ENCODE measurements at regions not wholly inside any gene's neighbourhood (a gene's known extent, or its start where the extent isn't known, plus 50 kb on each side); places are given as distances from the start of the nearest gene placed in this dataset.
"Not testable (repeated sequence)": the region's sequence is repeated elsewhere in the genome, so short reads cannot be mapped to it uniquely, and the experiment has no call there.

DNA sequence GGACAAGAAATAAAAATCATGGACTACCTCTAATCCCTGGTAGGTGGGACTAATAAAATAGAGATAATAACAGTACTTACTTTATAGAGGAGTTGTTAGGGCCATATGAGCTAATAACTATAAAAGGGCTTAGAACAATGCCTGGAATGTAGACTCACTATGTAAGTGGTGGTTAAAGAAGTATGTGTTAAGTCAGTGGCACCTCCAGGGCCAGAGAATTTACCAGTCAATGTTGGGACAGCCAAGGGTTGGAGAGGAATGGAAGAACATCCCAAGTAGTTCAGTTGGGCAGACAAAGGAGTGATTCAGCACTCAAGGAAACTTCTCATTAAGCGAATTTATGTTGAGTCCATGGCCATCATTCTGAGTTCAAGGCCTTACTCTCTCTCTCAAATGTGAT, 116.8 kb downstream of the OTOR start:
- DNase-seq: no peak

DNA sequence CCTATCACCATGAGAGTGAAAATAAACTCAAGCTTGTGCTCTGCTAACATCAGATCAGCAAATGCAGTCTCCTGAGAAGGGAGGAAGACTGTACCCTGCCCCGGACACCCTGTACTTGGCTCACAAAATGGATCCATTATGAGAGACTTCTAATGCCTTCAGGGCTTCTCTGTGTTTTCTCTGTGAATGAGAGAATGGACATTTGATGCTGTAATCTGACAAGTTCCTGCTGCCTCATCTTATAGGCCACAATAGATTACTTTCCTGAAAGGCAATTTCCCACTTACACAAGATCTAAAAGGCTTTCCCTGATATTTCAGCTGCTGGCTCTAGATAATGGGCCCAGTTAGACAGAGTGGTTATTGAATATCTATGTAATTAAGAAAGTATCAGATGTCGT, 117.2 kb downstream of the OTOR start:
- DNase-seq: no peak

DNA sequence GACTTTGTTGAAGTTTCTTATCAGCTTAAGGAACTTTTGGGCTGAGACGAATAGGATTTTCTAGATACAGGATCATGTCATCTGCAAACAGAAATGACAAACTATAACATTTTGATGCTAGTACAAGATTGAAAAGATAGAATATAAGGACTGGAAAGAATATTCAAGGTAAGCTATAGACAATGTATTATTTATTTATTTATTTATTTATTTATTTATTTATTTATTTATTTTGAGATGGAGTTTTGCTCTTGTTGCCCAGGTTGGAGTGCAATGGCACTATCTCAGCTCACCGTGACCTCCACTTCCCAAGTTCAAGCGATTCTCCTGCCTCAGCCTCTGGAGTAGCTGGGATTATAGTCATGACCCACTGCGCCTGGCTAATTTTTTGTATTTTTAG, 125.0 kb downstream of the OTOR start:
- DNase-seq: not testable (repeated sequence)

DNA sequence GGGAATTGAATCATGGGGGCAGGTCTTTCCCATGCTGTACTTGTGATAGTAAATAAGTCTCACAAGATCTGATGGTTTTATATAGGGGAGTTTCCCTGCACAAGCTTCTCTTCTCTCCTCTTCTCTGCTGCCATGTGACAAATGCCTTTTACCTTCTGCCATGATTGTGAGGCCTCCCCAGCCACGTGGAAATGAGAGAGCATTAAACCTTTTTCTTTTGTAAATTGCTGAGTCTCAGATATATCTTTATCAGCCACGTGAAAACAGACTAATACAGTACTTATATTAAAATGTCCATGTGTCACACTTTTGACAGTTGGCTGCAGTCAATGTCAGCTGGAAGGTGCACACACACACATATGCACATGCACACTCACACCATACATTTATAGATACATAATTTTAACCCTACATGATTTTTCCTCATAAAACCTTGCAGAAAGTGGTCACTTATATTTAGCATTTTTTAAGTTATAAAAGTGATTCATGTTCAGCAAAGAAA, 128.9 kb downstream of the OTOR start:
- DNase-seq: no peak

DNA sequence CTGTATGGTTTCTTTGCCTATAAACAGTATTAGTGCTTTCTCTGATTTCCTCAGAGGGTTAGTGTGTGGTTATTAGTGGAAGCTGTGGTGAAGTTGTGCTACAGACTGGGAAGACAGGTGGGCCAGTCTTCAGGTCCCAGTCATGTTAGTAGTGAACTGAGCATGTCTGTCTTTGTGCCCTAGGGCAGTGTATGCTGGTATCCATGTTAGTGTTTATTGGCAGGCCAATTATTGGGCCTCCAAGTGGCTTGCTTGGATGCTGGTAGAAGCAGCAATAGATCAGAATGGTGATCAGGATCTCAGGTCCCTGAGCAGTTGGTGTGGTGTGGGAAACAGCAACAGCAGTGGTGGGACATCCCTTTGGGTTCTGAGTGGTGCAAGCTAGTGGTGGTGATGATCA, 137.6 kb downstream of the OTOR start:
- DNase-seq: no peak

DNA sequence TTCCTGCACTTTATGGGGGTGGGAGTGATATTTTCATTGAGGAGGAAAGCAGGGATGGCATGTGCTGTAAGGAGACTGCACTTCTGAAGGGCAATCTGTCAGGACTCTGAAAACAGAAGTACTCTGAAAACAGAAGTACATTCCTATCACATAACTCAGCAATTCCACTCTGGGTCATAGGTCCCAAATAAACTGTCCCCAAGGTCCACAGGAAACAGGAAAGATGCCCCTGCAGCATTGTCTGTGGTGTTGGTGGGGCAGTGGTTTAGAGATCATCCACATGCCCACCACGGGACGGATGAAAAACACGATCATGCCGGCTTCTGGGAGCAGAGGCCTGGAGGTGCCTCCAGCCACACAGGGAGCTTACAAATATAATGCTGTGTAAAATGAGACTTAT, 150.3 kb downstream of the OTOR start:
- DNase-seq: no peak

DNA sequence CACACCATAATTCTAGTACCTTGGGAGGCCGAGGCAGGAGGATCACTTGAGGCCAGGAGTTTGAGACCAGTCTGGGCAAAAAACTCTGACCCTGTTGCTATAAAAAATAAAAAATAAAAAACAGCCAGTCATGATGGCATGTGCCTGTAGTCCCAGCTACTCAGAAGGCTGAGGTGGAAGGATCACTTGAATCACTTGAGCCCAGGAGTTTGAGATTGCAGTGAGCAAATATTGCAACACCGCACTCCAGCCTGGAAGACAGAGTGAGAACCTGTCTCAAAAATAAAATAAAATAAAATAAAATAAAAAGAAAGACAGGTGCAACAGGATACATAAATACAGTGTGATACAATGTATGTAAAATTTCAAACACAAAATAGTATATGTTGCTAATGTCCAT, 154.5 kb downstream of the OTOR start:
- DNase-seq: no peak

DNA sequence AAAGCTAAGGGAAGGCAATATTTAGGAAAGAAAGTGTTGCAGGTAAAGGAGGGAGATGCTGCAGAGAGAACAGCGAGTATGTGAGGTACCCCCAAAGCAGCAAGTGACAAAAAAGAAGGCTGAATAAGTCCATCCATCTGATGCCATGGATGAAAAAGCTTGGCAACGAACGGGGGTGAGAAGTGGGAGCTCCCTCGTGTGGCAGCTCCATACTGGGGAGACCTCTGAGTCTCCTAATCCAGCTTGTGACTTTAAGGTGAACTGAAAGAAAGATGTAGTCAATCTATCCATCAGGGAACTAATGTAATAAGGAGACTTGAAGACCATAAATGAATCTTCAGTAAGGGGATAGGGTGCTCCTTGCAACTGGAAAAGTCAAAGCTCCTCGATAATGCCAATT, 156.6 kb downstream of the OTOR start:
- no peak for DNase-seq

DNA sequence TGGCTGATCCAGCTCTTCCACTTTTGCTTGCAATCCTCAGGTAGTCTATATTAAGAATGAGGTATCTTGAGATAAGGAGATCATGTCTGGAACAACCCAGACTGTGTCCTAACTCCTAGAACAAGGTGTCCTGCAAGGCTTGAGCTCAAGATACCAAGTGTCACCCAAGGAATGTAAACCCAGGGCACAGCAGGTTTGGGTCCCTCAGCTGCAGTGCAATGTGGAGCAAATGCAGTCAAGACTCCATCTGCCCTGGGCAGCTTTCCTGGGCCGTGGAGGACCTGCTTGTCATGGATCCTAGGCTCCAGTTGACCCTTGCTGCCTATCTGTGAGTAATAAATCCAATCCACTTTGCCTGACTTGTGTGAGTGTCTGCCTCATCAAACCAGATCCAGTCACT, 166.1 kb downstream of the OTOR start:
- no peak for DNase-seq

DNA sequence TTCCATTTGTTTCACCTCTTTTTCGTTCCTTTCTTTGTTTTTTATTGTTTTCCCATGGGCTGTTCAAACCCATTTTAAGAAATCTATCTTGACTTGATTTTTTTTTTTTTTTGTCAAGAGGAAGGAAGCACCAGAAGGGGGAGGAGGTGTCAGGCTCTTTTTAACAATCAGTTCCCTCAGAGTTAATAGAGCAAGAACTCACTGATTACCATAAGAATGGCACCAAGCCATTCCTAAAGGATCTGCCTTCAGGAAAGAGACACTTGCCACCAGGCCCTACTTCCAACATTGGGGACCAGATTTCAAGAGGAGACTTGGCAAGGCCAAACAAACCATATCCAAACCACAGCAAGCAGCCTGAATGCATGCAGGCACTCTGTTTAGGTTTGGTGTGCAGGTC, 168.0 kb downstream of the OTOR start:
- no peak for DNase-seq

DNA sequence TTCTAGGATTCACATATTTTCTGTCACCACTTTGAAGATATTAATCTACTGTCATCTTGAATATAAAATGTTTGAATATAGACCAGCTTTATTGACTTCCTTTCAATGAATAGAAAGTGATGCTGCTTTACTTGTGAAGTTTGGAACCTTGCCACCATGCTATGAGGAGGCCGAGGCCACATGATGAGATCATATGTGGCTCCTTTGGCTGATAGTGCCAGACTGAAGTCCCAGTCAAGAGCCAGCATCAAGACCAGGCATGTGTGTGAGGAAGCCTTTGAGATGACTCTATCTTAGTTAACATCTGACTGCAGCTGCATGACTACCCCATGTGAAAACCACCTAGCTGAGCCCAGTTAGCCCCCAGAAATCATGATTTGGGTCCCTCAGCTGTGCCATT, 169.5 kb downstream of the OTOR start:
- DNase-seq: no peak

DNA sequence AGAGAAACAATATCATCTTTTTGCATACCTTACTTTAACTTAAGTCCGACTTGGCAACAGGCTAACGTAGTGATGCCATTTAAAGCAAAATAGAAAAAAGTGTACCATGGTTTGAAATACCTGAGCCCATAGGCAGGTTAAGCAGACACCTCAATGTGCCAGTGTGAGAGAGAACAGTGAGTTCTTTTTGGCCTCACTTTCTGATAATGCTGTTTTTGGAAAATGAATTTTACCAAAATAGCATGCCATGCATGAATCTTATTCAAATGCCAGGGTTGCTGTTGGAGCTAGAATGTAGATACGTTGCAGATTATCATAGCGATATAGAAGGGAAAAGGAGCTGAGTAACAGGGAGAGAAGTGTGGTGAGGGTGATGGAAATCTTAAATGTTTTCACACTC, 170.2 kb downstream of the OTOR start:
- no peak for DNase-seq

DNA sequence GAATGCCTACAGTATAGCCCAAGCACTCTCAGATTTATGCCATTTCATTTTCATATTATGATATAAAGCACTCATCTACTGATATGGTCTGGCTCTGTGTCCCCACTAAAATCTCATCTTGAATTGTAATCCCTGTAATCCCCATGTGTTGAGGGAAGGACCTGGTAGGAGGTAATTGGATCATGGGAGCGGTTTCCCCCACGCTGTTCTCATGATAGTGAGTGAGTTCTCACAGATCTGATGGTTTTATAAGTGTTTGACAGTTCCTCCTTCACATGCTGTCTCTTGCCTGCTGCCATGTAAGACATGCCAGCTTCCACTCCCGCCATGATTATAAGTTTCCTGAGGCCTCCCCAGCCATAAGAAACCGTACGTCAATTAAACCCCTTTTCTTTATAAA, 171.7 kb downstream of the OTOR start:
- DNase-seq: no peak

DNA sequence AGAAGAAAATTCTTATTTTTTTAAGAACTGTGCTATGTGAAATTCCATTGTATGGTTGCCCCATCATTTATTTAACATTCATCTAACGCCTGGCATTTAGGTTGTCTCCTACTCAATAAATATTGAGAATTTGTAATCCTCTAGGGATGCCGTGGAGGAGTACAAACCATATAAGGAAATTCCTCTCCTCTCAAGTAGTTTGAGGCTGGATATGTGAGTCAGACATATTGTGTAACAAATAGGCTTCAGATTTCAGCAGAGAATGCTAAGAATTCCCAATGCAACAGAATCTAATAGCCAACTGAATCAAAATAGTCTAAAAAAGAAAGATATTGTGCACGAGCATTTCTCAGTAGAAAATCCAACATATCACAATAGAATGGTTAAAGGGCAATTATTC, 174.7 kb downstream of the OTOR start:
- no peak for DNase-seq

DNA sequence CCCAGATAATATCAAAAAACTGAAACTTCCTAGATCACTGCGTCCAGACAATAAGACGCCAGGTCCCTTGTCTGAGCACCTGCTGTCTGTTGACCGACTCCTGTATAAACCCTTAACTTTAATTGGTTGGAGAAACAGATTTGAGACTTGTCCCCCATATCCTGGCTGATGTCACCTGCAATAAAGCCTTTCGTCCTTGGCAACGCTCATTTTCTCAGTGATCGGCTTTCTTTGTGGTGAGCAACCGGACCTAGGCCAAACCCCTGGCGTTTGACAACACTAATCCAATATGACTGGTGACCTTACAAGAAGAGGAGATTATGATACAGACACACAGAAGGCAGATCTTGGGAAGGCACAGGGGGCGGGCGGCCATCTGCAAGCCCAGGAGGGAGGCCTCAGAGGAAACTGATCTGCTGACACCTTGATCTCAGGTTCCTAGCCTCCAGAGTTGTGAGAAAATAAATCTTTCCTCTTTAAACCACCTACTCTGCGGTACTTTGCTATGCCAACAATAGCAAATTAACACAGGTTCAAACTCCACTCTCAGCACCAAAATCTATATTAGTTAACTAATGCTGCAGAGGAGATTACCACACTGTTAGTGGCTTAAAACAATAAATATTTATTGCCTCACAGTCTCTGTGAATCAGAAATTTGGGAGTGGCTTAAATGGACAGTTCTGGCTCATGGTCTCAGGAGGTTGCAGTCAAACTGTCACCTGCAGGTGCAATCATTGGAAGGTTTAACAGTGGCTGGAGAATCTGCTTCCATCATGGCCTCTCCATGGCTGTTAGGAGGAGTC, 178.7 kb downstream of the OTOR start:
- no peak for DNase-seq

DNA sequence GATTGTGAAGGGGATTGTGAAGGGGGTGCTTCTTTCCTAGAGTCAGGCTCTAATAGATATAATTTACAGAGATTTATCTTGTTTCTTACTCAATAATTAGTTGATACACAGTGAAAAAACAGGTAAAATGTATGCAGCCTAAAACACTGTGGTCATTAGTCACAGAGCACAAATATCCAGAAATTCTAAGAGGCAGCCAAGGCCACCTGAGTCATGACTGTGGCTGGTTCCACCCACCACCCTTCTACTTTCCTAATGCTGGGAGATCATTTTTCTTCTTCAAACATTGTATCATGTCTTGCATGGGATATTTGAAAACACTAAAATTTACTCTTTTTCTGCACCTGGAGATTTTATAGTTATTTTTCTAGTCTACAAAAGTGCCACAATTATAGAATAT, 181.6 kb downstream of the OTOR start:
- DNase-seq: no peak

DNA sequence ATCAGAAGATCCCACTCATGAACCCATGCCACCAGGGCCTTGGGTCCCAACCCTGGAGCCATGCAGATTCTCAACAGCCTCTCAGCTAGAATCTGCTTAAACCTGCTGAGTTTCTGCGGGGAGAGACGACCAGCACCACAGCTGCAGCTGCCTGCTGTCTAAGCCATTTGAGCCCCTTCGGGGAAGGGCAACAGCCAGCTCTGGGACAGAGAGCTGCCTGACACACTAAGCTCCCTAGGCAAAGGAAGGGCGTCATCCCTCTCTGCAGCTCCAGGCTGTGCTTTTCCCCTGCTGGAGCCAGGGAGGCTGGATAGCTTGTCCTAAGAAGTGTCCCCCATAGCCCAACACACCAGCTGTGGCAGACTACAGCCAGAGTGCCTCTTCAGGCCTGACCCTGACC, 182.5 kb downstream of the OTOR start:
- no peak for DNase-seq

DNA sequence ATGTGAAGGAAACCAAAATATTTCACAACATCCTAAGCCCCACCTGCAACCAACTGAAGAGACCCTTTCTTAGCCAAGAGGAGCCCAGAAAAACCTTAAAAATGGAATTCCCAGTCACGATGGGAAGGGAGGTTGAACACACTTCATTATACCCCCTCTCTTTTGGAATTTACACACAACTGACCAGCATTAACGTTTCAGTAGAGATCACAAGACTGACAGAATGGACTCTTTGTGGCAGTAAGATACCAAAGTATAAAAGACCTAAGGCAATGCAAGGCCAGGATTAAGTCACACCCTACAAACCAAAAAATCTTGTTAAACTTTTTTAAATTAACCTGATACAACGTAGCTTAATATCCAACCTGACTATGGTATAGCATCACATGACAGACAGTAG, 190.9 kb downstream of the OTOR start:
- no peak for DNase-seq

DNA sequence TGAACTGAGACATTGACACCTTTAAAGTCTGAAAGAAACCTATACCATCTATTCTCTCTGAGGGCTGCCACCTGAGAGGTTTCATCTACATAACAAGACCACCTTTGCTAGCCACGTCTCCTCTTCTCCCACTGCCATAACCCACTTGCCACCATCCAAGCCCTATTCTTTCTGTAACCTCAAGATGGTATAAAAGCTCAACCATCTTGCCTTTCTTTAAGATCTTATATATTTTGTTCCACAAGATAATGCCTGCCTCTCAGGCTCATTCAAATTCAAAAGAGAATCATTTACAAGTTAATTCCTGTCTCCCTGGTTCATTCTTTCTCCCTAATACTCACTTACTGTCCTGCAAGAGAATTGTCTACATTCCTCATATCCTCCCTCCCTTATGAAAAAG, 192.5 kb downstream of the OTOR start:
- no peak for DNase-seq

DNA sequence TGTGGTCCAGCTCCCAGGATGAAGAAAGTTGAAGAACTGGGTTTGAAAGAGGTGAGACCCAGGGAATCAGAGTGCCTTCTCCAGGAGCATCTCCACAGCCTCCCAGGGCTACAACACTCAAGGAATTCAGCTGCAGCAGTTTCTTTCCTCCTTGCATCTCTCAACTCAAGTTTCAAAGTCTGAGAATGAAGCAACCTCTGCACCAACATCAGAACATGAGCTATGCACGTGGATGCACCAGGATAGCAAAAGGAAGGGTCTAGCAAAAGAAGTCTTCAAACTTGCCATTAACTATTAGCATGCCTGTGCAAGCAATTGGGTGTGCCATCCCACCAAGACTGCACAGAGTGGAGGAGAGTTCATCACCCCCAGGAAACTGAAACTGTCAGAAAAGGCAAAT, 193.9 kb downstream of the OTOR start:
- no peak for DNase-seq

DNA sequence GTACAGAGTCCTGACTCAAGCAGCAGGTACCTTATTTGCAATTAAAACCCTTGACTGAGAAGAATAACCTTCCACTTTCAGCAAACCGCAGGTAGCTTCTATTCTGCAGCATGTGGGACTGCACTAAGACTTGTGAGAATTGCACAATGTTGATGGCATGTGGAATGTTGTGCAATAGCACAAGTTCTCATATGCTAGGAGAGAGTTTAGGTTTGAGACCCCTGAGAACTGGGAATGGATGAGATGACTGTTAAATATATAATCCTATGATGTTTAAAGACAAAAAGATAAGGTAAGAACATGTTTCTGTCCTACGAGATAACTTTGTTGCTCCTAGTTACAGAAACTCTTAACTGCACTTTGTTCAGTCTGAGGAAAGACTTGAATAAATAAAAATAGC, 194.6 kb downstream of the OTOR start:
- DNase-seq: no peak

DNA sequence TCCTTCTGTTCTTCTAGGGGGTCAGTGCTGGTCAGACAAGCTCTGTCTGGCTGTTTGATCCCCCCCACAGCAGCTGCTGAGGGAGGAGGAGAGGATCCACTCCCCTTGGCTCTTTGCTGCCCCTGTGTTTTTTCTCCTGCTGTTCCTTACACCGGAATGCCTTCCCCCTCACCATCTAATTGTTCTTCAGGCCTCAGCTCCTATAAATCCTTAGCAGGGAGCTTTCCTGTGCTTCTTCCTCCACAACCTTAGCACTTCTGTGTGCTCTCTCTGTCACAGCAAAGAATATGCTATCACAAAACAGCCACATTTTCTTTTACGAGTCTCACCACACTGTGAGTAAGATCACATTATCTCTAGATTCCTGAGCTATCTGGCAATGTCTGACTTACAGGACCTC, 196.6 kb downstream of the OTOR start:
- DNase-seq: no peak

DNA sequence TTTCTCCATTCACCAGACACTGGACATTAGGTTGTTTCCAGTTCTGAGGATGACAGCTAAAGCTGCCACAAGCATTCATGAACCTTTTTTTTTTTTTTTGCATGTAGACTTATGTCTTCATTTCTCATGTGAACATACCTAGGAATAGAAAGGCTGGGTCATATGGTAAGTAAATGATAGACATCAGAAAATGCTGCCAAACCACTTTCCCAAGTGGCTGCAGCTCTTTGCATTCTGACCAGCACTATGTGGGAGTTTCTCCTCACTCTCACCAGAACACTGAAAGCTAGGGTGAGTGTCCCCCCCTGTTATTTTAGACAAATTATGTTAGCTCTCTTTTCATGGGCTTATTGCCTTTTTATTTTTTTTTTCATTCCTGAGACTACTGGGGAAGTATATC, 197.5 kb downstream of the OTOR start:
- DNase-seq: no peak

DNA sequence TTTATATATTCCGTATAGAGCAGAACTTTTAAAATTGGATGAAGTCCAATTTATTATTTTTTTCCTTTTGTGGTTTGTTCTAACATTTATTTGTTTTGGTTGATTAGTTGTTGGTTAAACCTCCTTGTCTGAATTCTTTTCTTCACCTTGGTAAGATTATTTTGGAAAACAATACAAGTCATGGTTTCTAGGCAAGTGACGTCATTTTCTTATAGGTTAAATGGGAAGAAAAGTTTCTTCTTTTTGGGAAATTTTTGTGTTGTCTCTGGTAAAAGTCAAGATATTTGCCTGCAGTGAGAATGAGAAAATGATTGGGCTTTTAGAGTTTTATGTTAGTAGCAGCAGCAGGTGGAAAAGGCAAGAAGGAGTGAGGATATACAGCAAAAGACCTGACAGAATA, 197.9 kb downstream of the OTOR start:
- no peak for DNase-seq

DNA sequence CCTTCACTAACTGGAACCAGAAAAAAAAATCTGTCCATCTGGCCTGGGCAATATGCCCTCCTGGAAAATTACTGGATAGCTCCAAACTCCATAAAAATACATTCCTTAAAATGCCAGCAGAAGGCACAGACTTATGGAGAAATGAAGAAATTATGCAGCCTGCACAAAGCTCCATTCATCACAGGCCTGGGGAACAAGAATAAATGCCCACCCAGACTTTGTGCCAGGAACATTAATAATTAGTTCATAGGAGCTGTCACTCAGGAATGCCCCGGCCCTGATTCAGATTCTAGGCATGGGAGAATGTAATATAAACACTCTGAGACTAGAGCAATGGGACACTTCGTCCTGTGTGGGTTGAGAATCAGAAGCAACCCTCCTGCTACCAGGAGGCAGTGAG, 199.3 kb downstream of the OTOR start:
- no peak for DNase-seq
